ENCODE measurements at regions not wholly inside any gene's neighbourhood (a gene's known extent, or its start where the extent isn't known, plus 50 kb on each side); places are given as distances from the start of the nearest gene placed in this dataset.

- in situ Hi-C loops (cut with HindIII; ENCODE audit: low pct_unique_long_range_greater_than_20kb, low sequenced_read_pairs), result no loop called here
- no peak for DNase-seq (ENCODE audit: low read depth)
Measured at GRCh38 chr13:24004142-24004899, 107.0 kb upstream of the C1QTNF9B start.

- no peak for DNase-seq (ENCODE audit: low read depth)
- in situ Hi-C loops (cut with HindIII; ENCODE audit: low pct_unique_long_range_greater_than_20kb, low sequenced_read_pairs), result no loop called here
Measured at GRCh38 chr13:24004971-24005370, 107.7 kb upstream of the C1QTNF9B start.

GRCh38 chr13:24005755-24006281 is 108.5 kb upstream of the C1QTNF9B start:
- DNase-seq (ENCODE audit: low read depth), result peak; percentile 4
- in situ Hi-C loops (cut with HindIII; ENCODE audit: low pct_unique_long_range_greater_than_20kb, low sequenced_read_pairs), result no loop called here

GRCh38 chr13:24006520-24007248 is 109.4 kb upstream of the C1QTNF9B start:
- no peak for DNase-seq (ENCODE audit: low read depth)
- in situ Hi-C loops (cut with HindIII; ENCODE audit: low pct_unique_long_range_greater_than_20kb, low sequenced_read_pairs), result no loop called here

- in situ Hi-C loops (cut with HindIII; ENCODE audit: low pct_unique_long_range_greater_than_20kb, low sequenced_read_pairs), result no loop called here
- no peak for DNase-seq (ENCODE audit: low read depth)
Measured at GRCh38 chr13:24007979-24008620, 110.8 kb upstream of the C1QTNF9B start.

- DNase-seq (ENCODE audit: low read depth), result no peak
- in situ Hi-C loops (cut with HindIII; ENCODE audit: low pct_unique_long_range_greater_than_20kb, low sequenced_read_pairs), result no loop called here
Measured at GRCh38 chr13:24008679-24009078, 111.4 kb upstream of the C1QTNF9B start.

GRCh38 chr13:24011266-24011665 is 114.0 kb upstream of the C1QTNF9B start:
- DNase-seq (ENCODE audit: low read depth), result no peak
- in situ Hi-C loops (cut with HindIII; ENCODE audit: low pct_unique_long_range_greater_than_20kb, low sequenced_read_pairs), result no loop called here

GRCh38 chr13:24012648-24013047 is 115.3 kb upstream of the C1QTNF9B start:
- in situ Hi-C loops (cut with HindIII; ENCODE audit: low pct_unique_long_range_greater_than_20kb, low sequenced_read_pairs), result no loop called here
- DNase-seq (ENCODE audit: low read depth), result no peak

GRCh38 chr13:24013189-24013588 is 115.9 kb upstream of the C1QTNF9B start:
- DNase-seq (ENCODE audit: low read depth), result no peak
- in situ Hi-C loops (cut with HindIII; ENCODE audit: low pct_unique_long_range_greater_than_20kb, low sequenced_read_pairs), result no loop called here

GRCh38 chr13:24016046-24016445 is 118.7 kb upstream of the C1QTNF9B start:
- no peak for DNase-seq (ENCODE audit: low read depth)
- in situ Hi-C loops (cut with HindIII; ENCODE audit: low pct_unique_long_range_greater_than_20kb, low sequenced_read_pairs), result no loop called here

- in situ Hi-C loops (cut with HindIII; ENCODE audit: low pct_unique_long_range_greater_than_20kb, low sequenced_read_pairs), result no loop called here
- DNase-seq (ENCODE audit: low read depth), result no peak
Measured at GRCh38 chr13:24022568-24022967, 125.3 kb upstream of the C1QTNF9B start.

GRCh38 chr13:24023073-24023472 is 125.8 kb upstream of the C1QTNF9B start:
- in situ Hi-C loops (cut with HindIII; ENCODE audit: low pct_unique_long_range_greater_than_20kb, low sequenced_read_pairs), result no loop called here

GRCh38 chr13:24027494-24027893 is 130.2 kb upstream of the C1QTNF9B start:
- in situ Hi-C loops (cut with HindIII; ENCODE audit: low pct_unique_long_range_greater_than_20kb, low sequenced_read_pairs), result no loop called here
- DNase-seq (ENCODE audit: low read depth), result no peak

More at GRCh38 chr13:24023073-24023472, 125.8 kb upstream of the C1QTNF9B start:
- DNase-seq (ENCODE audit: low read depth), result no peak

GRCh38 chr13:24032252-24032651 is 128.3 kb upstream of the SPATA13 start:
- DNase-seq (ENCODE audit: low read depth), result no peak
- in situ Hi-C loops (cut with HindIII; ENCODE audit: low pct_unique_long_range_greater_than_20kb, low sequenced_read_pairs), result no loop called here

- no peak for DNase-seq (ENCODE audit: low read depth)
- in situ Hi-C loops (cut with HindIII; ENCODE audit: low pct_unique_long_range_greater_than_20kb, low sequenced_read_pairs), result no loop called here
Measured at GRCh38 chr13:24032674-24033073, 127.8 kb upstream of the SPATA13 start.

GRCh38 chr13:24033527-24034302 is 126.8 kb upstream of the SPATA13 start:
- in situ Hi-C loops (cut with HindIII; ENCODE audit: low pct_unique_long_range_greater_than_20kb, low sequenced_read_pairs), result no loop called here
- no peak for DNase-seq (ENCODE audit: low read depth)

GRCh38 chr13:24035411-24035810 is 125.1 kb upstream of the SPATA13 start:
- in situ Hi-C loops (cut with HindIII; ENCODE audit: low pct_unique_long_range_greater_than_20kb, low sequenced_read_pairs), result no loop called here
- DNase-seq (ENCODE audit: low read depth), result no peak

- no peak for DNase-seq (ENCODE audit: low read depth)
Measured at GRCh38 chr13:24036115-24036514, 124.4 kb upstream of the SPATA13 start.

More at GRCh38 chr13:24036115-24036514, 124.4 kb upstream of the SPATA13 start:
- in situ Hi-C loops (cut with HindIII; ENCODE audit: low pct_unique_long_range_greater_than_20kb, low sequenced_read_pairs), result no loop called here
